Gastroesophageal sphincter (tissue), 3 donors: ENCODE measurements at regions not wholly inside any gene's neighbourhood (a gene's known extent, or its start where the extent isn't known, plus 50 kb on each side); places are given as distances from the start of the nearest gene placed in this dataset.
"Not testable (repeated sequence)": the region's sequence is repeated elsewhere in the genome, so short reads cannot be mapped to it uniquely, and the experiment has no call there.

Source experiments
- POLR2A ChIP-seq, 2 donors: fragments of 450-650 bp; IDR thresholded peaks; one replicate each; pipeline ENCODE4 v1.6.1; 2017; ENCODE audit warnings: antibody characterized with exemption in 2 of 2, mild to moderate bottlenecking in 2 of 2, moderate library complexity in 1 of 2
- TF ChIP-seq, protein P1 (sequence below), 4 experiments: fragments of 200-600 bp in 2 of 4; fragments of 450-650 bp in 2 of 4; sonication (generic) in 1 of 4; IDR thresholded peaks; one replicate each; pipeline ENCODE4 v1.5.1; 2017 to 2019; ENCODE audit warnings: antibody characterized with exemption in 4 of 4, mild to moderate bottlenecking in 2 of 4, moderate library complexity in 2 of 4

DNA sequence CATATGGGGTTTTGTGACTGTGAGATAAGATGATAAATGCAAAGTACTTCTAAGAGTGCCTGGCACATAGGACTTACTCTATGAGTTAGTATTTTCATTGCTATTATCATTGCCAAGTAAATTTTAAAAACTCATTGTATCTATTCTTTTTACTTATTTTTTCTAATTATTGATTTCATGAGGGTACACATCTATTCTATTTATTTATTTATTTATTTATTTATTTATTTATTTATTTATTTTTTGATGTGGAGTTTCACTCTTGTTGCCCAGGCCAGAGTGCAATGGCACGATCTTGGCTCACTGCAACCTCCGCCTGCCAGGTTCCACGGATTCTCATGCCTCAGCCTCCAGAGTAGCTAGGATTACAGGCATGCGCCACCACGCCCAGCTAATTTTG lies 556.6 kb upstream of the DIAPH2 start:
- TF ChIP-seq, protein P1, sequence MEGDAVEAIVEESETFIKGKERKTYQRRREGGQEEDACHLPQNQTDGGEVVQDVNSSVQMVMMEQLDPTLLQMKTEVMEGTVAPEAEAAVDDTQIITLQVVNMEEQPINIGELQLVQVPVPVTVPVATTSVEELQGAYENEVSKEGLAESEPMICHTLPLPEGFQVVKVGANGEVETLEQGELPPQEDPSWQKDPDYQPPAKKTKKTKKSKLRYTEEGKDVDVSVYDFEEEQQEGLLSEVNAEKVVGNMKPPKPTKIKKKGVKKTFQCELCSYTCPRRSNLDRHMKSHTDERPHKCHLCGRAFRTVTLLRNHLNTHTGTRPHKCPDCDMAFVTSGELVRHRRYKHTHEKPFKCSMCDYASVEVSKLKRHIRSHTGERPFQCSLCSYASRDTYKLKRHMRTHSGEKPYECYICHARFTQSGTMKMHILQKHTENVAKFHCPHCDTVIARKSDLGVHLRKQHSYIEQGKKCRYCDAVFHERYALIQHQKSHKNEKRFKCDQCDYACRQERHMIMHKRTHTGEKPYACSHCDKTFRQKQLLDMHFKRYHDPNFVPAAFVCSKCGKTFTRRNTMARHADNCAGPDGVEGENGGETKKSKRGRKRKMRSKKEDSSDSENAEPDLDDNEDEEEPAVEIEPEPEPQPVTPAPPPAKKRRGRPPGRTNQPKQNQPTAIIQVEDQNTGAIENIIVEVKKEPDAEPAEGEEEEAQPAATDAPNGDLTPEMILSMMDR (IDR thresholded peaks at IDR 0.05) = not testable (repeated sequence)
- TF ChIP-seq POLR2A (IDR thresholded peaks at IDR 0.05) = not testable (repeated sequence)
